IMR-90 (cell line): ENCODE measurements at regions not wholly inside any gene's neighbourhood (a gene's known extent, or its start where the extent isn't known, plus 50 kb on each side); places are given as distances from the start of the nearest gene placed in this dataset.

Experiments
- ATAC-seq: fragments of 200-7000 bp; cut with Tn5 transposase; 2 replicates; pipeline ENCODE4 v1.9.1; 2020; ENCODE audit warnings: low read depth, mild to moderate bottlenecking, moderate library complexity
- BruUV-seq: library from RNA; stranded (reverse); fragments of 400-500 nt; replicated peaks from 2 replicates; lab custom pipeline; 2021; lab: Mats Ljungman, UMichigan
- CTCF ChIA-PET: fragments of 300-600 bp; formaldehyde crosslinking; extraction: SDS; loops from one replicate; lab custom pipeline; 2021; ENCODE audit warnings: antibody characterized with exemption; lab: Yijun Ruan, JAX
- POLR2A ChIA-PET: fragments of 300-600 bp; sonication (Branson Sonifier 250); formaldehyde crosslinking; loops from one replicate; lab custom pipeline; 2022; ENCODE audit warnings: antibody characterized with exemption; ENCODE audit not compliant: unreplicated experiment; lab: Charles Lee
- DNase-seq: peaks from one replicate; pipeline ENCODE4 v3.0.0; 2013
- H2AFZ ChIP-seq: replicated peaks from 2 replicates; pipeline ENCODE3; 2013; ENCODE audit warnings: low read length, mild to moderate bottlenecking; ENCODE audit not compliant: poor library complexity
- H2AK5ac ChIP-seq: 2 replicates; pipeline ENCODE4 v1.6.1; 2013; ENCODE audit warnings: low read depth, low read length, inconsistent platforms
- H2AK9ac ChIP-seq: replicated peaks from 2 replicates; pipeline ENCODE3; 2013; ENCODE audit warnings: mild to moderate bottlenecking, low read depth, low read length, moderate library complexity; ENCODE audit not compliant: poor library complexity
- H2BK120ac ChIP-seq: 2 replicates; pipeline ENCODE4 v1.6.1; 2013; ENCODE audit warnings: low read depth, low read length, inconsistent platforms
- H2BK15ac ChIP-seq: 3 replicates; pipeline ENCODE4 v1.6.1; 2013; ENCODE audit warnings: low read depth, low read length, inconsistent platforms
- H2BK20ac ChIP-seq: 2 replicates; pipeline ENCODE4 v1.6.1; 2013; ENCODE audit warnings: low read depth, mild to moderate bottlenecking, inconsistent platforms, low read length, moderate library complexity
- H2BK5ac ChIP-seq: 2 replicates; pipeline ENCODE4 v1.6.1; 2013; ENCODE audit warnings: mild to moderate bottlenecking, low read depth, low read length, inconsistent platforms; ENCODE audit not compliant: poor library complexity, severe bottlenecking
- H3K14ac ChIP-seq: replicated peaks from 2 replicates; pipeline ENCODE4 v1.6.1; 2013; ENCODE audit warnings: low read depth, low read length, inconsistent platforms
- H3K18ac ChIP-seq: 2 replicates; pipeline ENCODE4 v1.6.1; 2013; ENCODE audit warnings: low read depth, low read length, control low read depth
- H3K23ac ChIP-seq: 2 replicates; pipeline ENCODE4 v1.6.1; 2013; ENCODE audit warnings: low read depth, low read length, inconsistent platforms
- H3K27ac ChIP-seq: 2 replicates; pipeline ENCODE4 v1.5.1; 2013; ENCODE audit warnings: mild to moderate bottlenecking, control low read depth, low read length; ENCODE audit not compliant: insufficient read depth
- H3K27me3 ChIP-seq: 2 replicates; pipeline ENCODE4 v1.6.1; 2013; ENCODE audit warnings: low read length; ENCODE audit not compliant: control insufficient read depth, insufficient read depth
- H3K36me3 ChIP-seq: 2 replicates; pipeline ENCODE4 v1.6.1; 2013; ENCODE audit warnings: low read length, mixed read lengths; ENCODE audit not compliant: control insufficient read depth, insufficient read depth
- H3K4ac ChIP-seq: 2 replicates; pipeline ENCODE4 v1.6.1; 2013; ENCODE audit warnings: low read depth, low read length, inconsistent platforms
- H3K4me1 ChIP-seq: 2 replicates; pipeline ENCODE4 v1.6.1; 2013; ENCODE audit warnings: low read length, mixed read lengths; ENCODE audit not compliant: control insufficient read depth, insufficient read depth
- H3K4me2 ChIP-seq: 2 replicates; pipeline ENCODE4 v1.6.1; 2013; ENCODE audit warnings: low read depth, mild to moderate bottlenecking, control low read depth, low read length, moderate library complexity
- H3K4me3 ChIP-seq: 2 replicates; pipeline ENCODE4 v1.5.1; 2013; ENCODE audit warnings: low read depth, mild to moderate bottlenecking, control low read depth, low read length, moderate library complexity; ENCODE audit not compliant: insufficient read depth
- H3K56ac ChIP-seq: 2 replicates; pipeline ENCODE4 v1.6.1; 2013; ENCODE audit warnings: low read length, inconsistent platforms; ENCODE audit not compliant: insufficient read depth; ENCODE audit errors: extremely low read depth
- H3K79me1 ChIP-seq, 2 experiments: 2 replicates each; pipeline ENCODE4 v1.6.1; 2013; ENCODE audit warnings: low read length in 2 of 2, inconsistent platforms in 1 of 2, low read depth in 1 of 2
- H3K9ac ChIP-seq: 2 replicates; pipeline ENCODE4 v1.6.1; 2013; ENCODE audit warnings: low read depth, low read length, control low read depth
- H3K9me1 ChIP-seq: 2 replicates; pipeline ENCODE4 v1.6.1; 2013; ENCODE audit warnings: low read length, inconsistent platforms; ENCODE audit not compliant: insufficient read depth
- H3K9me3 ChIP-seq: 2 replicates; pipeline ENCODE4 v1.6.1; 2013; ENCODE audit warnings: low read length; ENCODE audit not compliant: control insufficient read depth, insufficient read depth
- H4K20me1 ChIP-seq: 2 replicates; pipeline ENCODE4 v1.6.1; 2013; ENCODE audit warnings: low read length, inconsistent platforms; ENCODE audit not compliant: insufficient read depth
- H4K5ac ChIP-seq: 2 replicates; pipeline ENCODE4 v1.6.1; 2013; ENCODE audit warnings: mild to moderate bottlenecking, low read depth, low read length, control low read depth
- H4K8ac ChIP-seq, 2 experiments: 2 replicates each; pipeline ENCODE4 v1.6.1; 2013; ENCODE audit warnings: low read depth in 2 of 2, low read length in 2 of 2, control low read depth in 1 of 2, inconsistent platforms in 1 of 2
- H4K91ac ChIP-seq: 2 replicates; pipeline ENCODE4 v1.6.1; 2013; ENCODE audit warnings: low read depth, low read length, inconsistent platforms; ENCODE audit not compliant: insufficient read depth
- BHLHE40 ChIP-seq: fragments of 150-350 bp; IDR thresholded peaks from 2 replicates; pipeline ENCODE4 v1.6.1; 2016; ENCODE audit warnings: mild to moderate bottlenecking, low read depth, low read length
- CEBPB ChIP-seq: IDR thresholded peaks from 2 replicates; pipeline ENCODE4 v1.6.1; 2012; ENCODE audit warnings: low read depth, low read length, improper control_type of control experiment
- CHD1 ChIP-seq: IDR thresholded peaks from 2 replicates; pipeline ENCODE4 v1.6.1; 2012; ENCODE audit warnings: low read depth, low read length, improper control_type of control experiment
- FOS ChIP-seq: fragments of 150-350 bp; IDR thresholded peaks from 2 replicates; pipeline ENCODE4 v1.6.1; 2016; ENCODE audit warnings: low read depth, low read length
- MAFK ChIP-seq: IDR thresholded peaks from 2 replicates; pipeline ENCODE4 v1.6.1; 2012; ENCODE audit warnings: low read depth, low read length, improper control_type of control experiment
- SMC3 ChIP-seq: fragments of 150-350 bp; IDR thresholded peaks from 2 replicates; pipeline ENCODE4 v1.6.1; 2016; ENCODE audit warnings: low read depth, mild to moderate bottlenecking, antibody characterized with exemption, low read length, moderate library complexity
- WGBS, 2 experiments: methylation state at CpG; one replicate each; pipeline versions ENCODE4 v1.1.5 to v1.1.7; 2013; ENCODE audit warnings: missing lambda C conversion rate in 2 of 2; ENCODE audit not compliant: insufficient read length in 1 of 2; ENCODE audit errors: extremely low coverage in 2 of 2; 5-methylcytosine and 5-hydroxymethylcytosine counted together
- dilution Hi-C: fragments of 300-500 bp; cut with HindIII; formaldehyde crosslinking; loops from one replicate; pipeline ENCODE4 v1.14.3; 2018; ENCODE audit warnings: low sequenced_read_pairs; ENCODE audit not compliant: unreplicated experiment
- in situ Hi-C: fragments of 300-500 bp; cut with MboI; formaldehyde crosslinking; loops from 3 replicates; pipeline ENCODE4 v1.14.3; 2019; ENCODE audit warnings: low sequenced_read_pairs, inconsistent platforms, mixed read lengths
- intact Hi-C: fragments of 100-400 bp; cut with micrococcal nuclease; formaldehyde crosslinking; loops from 2 replicates; pipeline ENCODE4 v1.10.0; 2022
- TF ChIP-seq, protein P1 (sequence below): fragments of 150-350 bp; IDR thresholded peaks from 2 replicates; pipeline ENCODE4 v1.6.1; 2016; ENCODE audit warnings: low read depth, mild to moderate bottlenecking, low read length, moderate library complexity, borderline replicate concordance

DNA sequence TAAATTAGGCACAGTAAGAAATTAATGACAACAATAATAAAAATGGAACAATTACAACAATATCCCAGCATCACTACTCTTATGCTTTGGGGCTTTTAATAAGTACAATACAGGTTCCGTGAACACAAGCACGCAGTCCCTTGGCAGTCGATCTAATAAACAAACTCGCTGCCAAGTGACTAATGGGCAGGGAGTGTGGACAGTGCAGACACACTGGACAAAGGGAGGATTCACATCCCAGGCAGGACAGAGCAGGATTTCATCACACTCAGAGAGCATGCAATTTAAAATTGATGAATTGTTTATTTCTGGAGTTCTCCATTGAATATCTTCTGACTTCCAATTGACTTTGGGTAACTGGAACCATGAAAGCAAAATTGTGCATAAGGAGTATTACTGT is 524.1 kb upstream of the CFAP20DC start:
- POLR2A ChIA-PET, result no interaction called here
- peak; percentile 88 for DNase-seq
- Histone ChIP-seq H3K4ac (peak overlapping the region; percentile 82; the same call in 1 of the 2 replicates), H3K27me3 (no peaks in the 10 kb centered on the region), H3K23ac (no peak overlapping the region), H3K18ac (no peak overlapping the region), H3K9ac (no peak overlapping the region), H2AFZ (no peak overlapping the region), H3K9me1 (peaks cover 6% of the 10 kb centered on the region; the same call in 1 of the 2 replicates), H3K4me2 (no peak overlapping the region), H2AK9ac (no peak overlapping the region), H3K4me3 (no peak overlapping the region), H2AK5ac (no peak overlapping the region), H3K4me1 (peaks cover 9% of the 10 kb centered on the region), H2BK5ac (no peak overlapping the region), H3K9me3 (no peaks in the 10 kb centered on the region), H4K91ac (peak overlapping the region; percentile 85; the same call in 1 of the 2 replicates), H4K20me1 (no peaks in the 10 kb centered on the region), H3K36me3 (no peaks in the 10 kb centered on the region), H3K79me1 (no peaks in the 10 kb centered on the region), H2BK15ac (0 out of 3 replicates have a peak overlapping the region, but pooled peaks have one; percentile 71), H3K56ac (no peak overlapping the region), H4K8ac (peak overlapping the region; percentile 63 to 75; a peak in 1 of 4 replicates), H4K5ac (0 out of 2 replicates have a peak overlapping the region, but pooled peaks have one; percentile 67), H2BK20ac (peak overlapping the region; percentile 92; the same call in 1 of the 2 replicates), H2BK120ac (peak overlapping the region; percentile 17; the same call in 1 of the 2 replicates), H3K14ac (no peak overlapping the region), H3K27ac (no peak overlapping the region)
- TF ChIP-seq FOS, result peak; percentile 49; the same call in 1 of the 2 replicates
- TF ChIP-seq CEBPB, result peak; percentile 88
- TF ChIP-seq MAFK, result no peak
- TF ChIP-seq CHD1, result no peak
- TF ChIP-seq SMC3, result no peak
- TF ChIP-seq, protein P1, sequence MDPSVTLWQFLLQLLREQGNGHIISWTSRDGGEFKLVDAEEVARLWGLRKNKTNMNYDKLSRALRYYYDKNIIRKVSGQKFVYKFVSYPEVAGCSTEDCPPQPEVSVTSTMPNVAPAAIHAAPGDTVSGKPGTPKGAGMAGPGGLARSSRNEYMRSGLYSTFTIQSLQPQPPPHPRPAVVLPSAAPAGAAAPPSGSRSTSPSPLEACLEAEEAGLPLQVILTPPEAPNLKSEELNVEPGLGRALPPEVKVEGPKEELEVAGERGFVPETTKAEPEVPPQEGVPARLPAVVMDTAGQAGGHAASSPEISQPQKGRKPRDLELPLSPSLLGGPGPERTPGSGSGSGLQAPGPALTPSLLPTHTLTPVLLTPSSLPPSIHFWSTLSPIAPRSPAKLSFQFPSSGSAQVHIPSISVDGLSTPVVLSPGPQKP, result no peak
- TF ChIP-seq BHLHE40, result peak; percentile 58; the same call in 1 of the 2 replicates
- CTCF ChIA-PET, result interaction anchor here (0.5 kb wide), 1 partner anchor 239 kb away, joined by 3 read pairs; no protein-coding TSS in a partner anchor
- dilution Hi-C loops (no loop called here), intact Hi-C loops (loop anchor here (2.0 to 10.0 kb wide), 4 partner anchors 579 to 1001 kb away; no protein-coding TSS in a partner anchor), in situ Hi-C loops (loop anchor here (5.0 to 25.0 kb wide), 3 partner anchors 288 to 587 kb away; no protein-coding TSS in a partner anchor)
- ATAC-seq, result peak; percentile 75
- WGBS, 2 experiments, result no CpG with 5 or more reads among the region's 4 CpGs
- BruUV-seq, result no TSS peak
